ENCODE measurements at regions not wholly inside any gene's neighbourhood (a gene's known extent, or its start where the extent isn't known, plus 50 kb on each side); places are given as distances from the start of the nearest gene placed in this dataset.
"Not testable (repeated sequence)": the region's sequence is repeated elsewhere in the genome, so short reads cannot be mapped to it uniquely, and the experiment has no call there.

- no peak for DNase-seq (ENCODE audit: low read depth in 2 of 2)
These were observed 169.1 kb downstream of the BMP7 start for GRCh38 chr20:57097245-57097915.

GRCh38 chr20:57102160-57102559, 164.3 kb downstream of the BMP7 start:
- no peak for DNase-seq (ENCODE audit: low read depth in 2 of 2)

GRCh38 chr20:57102566-57102965, 163.9 kb downstream of the BMP7 start:
- DNase-seq (ENCODE audit: low read depth in 2 of 2): no peak

GRCh38 chr20:57103146-57103800, 163.2 kb downstream of the BMP7 start:
- DNase-seq (ENCODE audit: low read depth in 2 of 2): no peak

- no peak for DNase-seq (ENCODE audit: low read depth in 2 of 2)
These were observed 162.3 kb downstream of the BMP7 start for GRCh38 chr20:57104113-57104512.

- no peak for DNase-seq (ENCODE audit: low read depth in 2 of 2)
These were observed 161.7 kb downstream of the BMP7 start for GRCh38 chr20:57104651-57105204.

- no peak for DNase-seq (ENCODE audit: low read depth in 2 of 2)
These were observed 160.3 kb downstream of the BMP7 start for GRCh38 chr20:57106030-57106682.

GRCh38 chr20:57106692-57107091, 159.7 kb downstream of the BMP7 start:
- DNase-seq (ENCODE audit: low read depth in 2 of 2): no peak

GRCh38 chr20:57107208-57107607, 159.2 kb downstream of the BMP7 start:
- no peak for DNase-seq (ENCODE audit: low read depth in 2 of 2)

GRCh38 chr20:57108218-57108617, 158.2 kb downstream of the BMP7 start:
- DNase-seq (ENCODE audit: low read depth in 2 of 2): no peak

- no peak for DNase-seq (ENCODE audit: low read depth in 2 of 2)
These were observed 157.5 kb downstream of the BMP7 start for GRCh38 chr20:57108742-57109570.

- no peak for DNase-seq (ENCODE audit: low read depth in 2 of 2)
These were observed 156.9 kb downstream of the BMP7 start for GRCh38 chr20:57109571-57109953.

GRCh38 chr20:57110121-57111027, 156.1 kb downstream of the BMP7 start:
- not testable (repeated sequence) for DNase-seq (ENCODE audit: low read depth in 2 of 2)

- DNase-seq (ENCODE audit: low read depth in 2 of 2): no peak
These were observed 155.4 kb downstream of the BMP7 start for GRCh38 chr20:57111028-57111373.

- DNase-seq (ENCODE audit: low read depth in 2 of 2): no peak
These were observed 154.0 kb downstream of the BMP7 start for GRCh38 chr20:57112448-57112847.

- DNase-seq (ENCODE audit: low read depth in 2 of 2): no peak
These were observed 152.0 kb downstream of the BMP7 start for GRCh38 chr20:57114290-57115005.

GRCh38 chr20:57117296-57117695, 149.1 kb downstream of the BMP7 start:
- DNase-seq (ENCODE audit: low read depth in 2 of 2): no peak

- no peak for DNase-seq (ENCODE audit: low read depth in 2 of 2)
These were observed 148.2 kb downstream of the BMP7 start for GRCh38 chr20:57118107-57118769.
